ENCODE measurements at regions not wholly inside any gene's neighbourhood (a gene's known extent, or its start where the extent isn't known, plus 50 kb on each side); places are given as distances from the start of the nearest gene placed in this dataset.

GRCh38 chr7:91596287-91596686 lies 284.2 kb downstream of the MTERF1 start (continued):
- TF ChIP-seq ZBTB4 (CRISPR knock-in tag; IDR thresholded peaks at IDR 0.05) (no peak), NFYB (IDR thresholded peaks at IDR 0.05; ENCODE audit: insufficient read depth, low read depth, low read length) (no peak), TCF12 (IDR thresholded peaks at IDR 0.05; ENCODE audit: low read depth, low read length) (no peak), PAX5 (IDR thresholded peaks at IDR 0.05; ENCODE audit: borderline replicate concordance, low read depth, low read length) (no peak), TAF1 (IDR thresholded peaks at IDR 0.05; ENCODE audit: borderline replicate concordance, low read depth, low read length) (no peak), NFIC (IDR thresholded peaks at IDR 0.05; ENCODE audit: low read depth, low read length) (no peak)

- H3K79me2 ChIP-seq (ENCODE audit: control insufficient read depth, insufficient read depth, low read length) = no peaks in the 10 kb centered on the region
- TF ChIP-seq CHD4 (IDR thresholded peaks at IDR 0.05) (no peak), ETV6 (conservative IDR thresholded peaks at IDR 0.05 in 1 of 2, IDR thresholded peaks at IDR 0.05 in 1 of 2; ENCODE audit: borderline replicate concordance in 1 of 2, low read depth in 1 of 2) (no peak), GABPA (IDR thresholded peaks at IDR 0.05; ENCODE audit: low read depth) (no peak), KAT2A (conservative IDR thresholded peaks at IDR 0.05; ENCODE audit: control insufficient read depth, low read depth, low read length) (no peak), TBL1XR1 (IDR thresholded peaks at IDR 0.05; ENCODE audit: low read depth, low read length) (no peak), PML (IDR thresholded peaks at IDR 0.05; ENCODE audit: low read length) (no peak), CEBPB (IDR thresholded peaks at IDR 0.05; ENCODE audit: borderline replicate concordance in 1 of 2, low read depth in 2 of 2, low read length in 2 of 2) (no peak), HDAC6 (IDR thresholded peaks at IDR 0.05; ENCODE audit: unreplicated experiment) (no peak), RELA (IDR thresholded peaks at IDR 0.05; ENCODE audit: borderline replicate concordance, partially characterized antibody) (no peak), FOS (IDR thresholded peaks at IDR 0.05; ENCODE audit: borderline replicate concordance, extremely low read depth, insufficient read length) (no peak)
- no TSS peak for BruUV-seq (replicated peaks)
- ATAC-seq (no peak), FAIRE-seq (no peak), DNase-seq (ENCODE audit: low read depth, low spot score) (no peak)
- no peaks in the 10 kb centered on the region; a peak in 1 of 4 replicates for H3K27me3 ChIP-seq (replicated peaks in 1 of 2; ENCODE audit: control insufficient read depth in 2 of 2, insufficient read depth in 2 of 2, low read length in 1 of 2)
- H3K27ac ChIP-seq (ENCODE audit: control insufficient read depth, insufficient read depth) = no peak overlapping the region
- WGBS (ENCODE audit: insufficient coverage, insufficient replicate concordance, low lambda C conversion rate, missing lambda C conversion rate) = 0% methylated on average over 1 of the region's 1 CpG
- CTCF ChIA-PET = no interaction called here
- H2AFZ ChIP-seq (ENCODE audit: control insufficient read depth, low read depth, low read length) = no peak overlapping the region
- POLR2A ChIA-PET = no interaction called here
- intact Hi-C loops (cut with micrococcal nuclease; ENCODE audit: unreplicated experiment) (no loop called here), in situ Hi-C loops (cut with MboI) (no loop called here)
- no peak overlapping the region for H3K9ac ChIP-seq (ENCODE audit: control insufficient read depth, insufficient read depth, low read length)
- RAD21 ChIA-PET (ENCODE audit: unreplicated experiment) = no interaction called here
- no peaks in the 10 kb centered on the region for H3K36me3 ChIP-seq (ENCODE audit: control insufficient read depth in 2 of 2, insufficient read depth in 2 of 2, low read length in 1 of 2)
- no peak overlapping the region for H3K4me2 ChIP-seq (ENCODE audit: control insufficient read depth, insufficient read depth)
- H3K4me1 ChIP-seq (ENCODE audit: control insufficient read depth, insufficient read depth, low read length) = no peaks in the 10 kb centered on the region
- no peak overlapping the region for H3K4me3 ChIP-seq
- no peaks in the 10 kb centered on the region for H4K20me1 ChIP-seq (ENCODE audit: control insufficient read depth, insufficient read depth)
- SMC1A ChIA-PET (ENCODE audit: uncharacterized antibody, unreplicated experiment) = interaction anchor here (0.6 kb wide), 1 partner anchor 1111 kb away, joined by 3 read pairs; no protein-coding TSS in a partner anchor
- H3K9me3 ChIP-seq (replicated peaks; ENCODE audit: control insufficient read depth, insufficient read depth, low read length) = no peaks in the 10 kb centered on the region
These were observed 281.7 kb downstream of the MTERF1 start for GRCh38 chr7:91598791-91599190.
